Upper lobe of left lung (tissue), 4 donors: ENCODE measurements at regions not wholly inside any gene's neighbourhood (a gene's known extent, or its start where the extent isn't known, plus 50 kb on each side); places are given as distances from the start of the nearest gene placed in this dataset.
"Not testable (repeated sequence)": the region's sequence is repeated elsewhere in the genome, so short reads cannot be mapped to it uniquely, and the experiment has no call there.

Source experiments
- CTCF ChIP-seq, 6 experiments: fragments of 450-650 bp in 4 of 6; fragments of 200-600 bp in 2 of 6; sonication (generic) in 2 of 6; IDR thresholded peaks; one replicate each; pipeline ENCODE4 v1.5.1; 2016 to 2019; ENCODE audit warnings: antibody characterized with exemption in 6 of 6
- POLR2AphosphoS5 ChIP-seq, 2 donors: sonication (generic); formaldehyde crosslinking; IDR thresholded peaks; one replicate each; pipeline ENCODE4 v1.5.1; 2017; ENCODE audit warnings: antibody characterized with exemption in 2 of 2

DNA sequence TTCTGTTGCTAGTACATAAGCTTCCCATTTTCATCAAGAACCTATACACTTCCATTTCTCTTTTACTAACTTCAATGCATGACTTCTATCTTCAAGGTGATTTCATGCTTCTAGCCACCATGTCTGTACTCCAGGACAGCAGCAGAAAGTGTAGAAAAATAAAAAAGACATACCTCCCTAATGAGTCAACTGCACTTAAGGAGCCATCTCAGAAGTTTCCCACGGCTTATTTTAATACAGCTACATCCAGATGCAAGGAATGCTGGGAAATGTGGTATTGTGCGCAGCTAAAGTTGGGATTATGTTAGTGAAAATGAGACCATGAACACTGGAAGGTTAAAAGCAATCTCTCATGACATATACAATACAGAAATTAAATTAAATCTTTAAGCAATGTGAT, 264.7 kb upstream of the ZNF322 start:
- not testable (repeated sequence) for TF ChIP-seq CTCF, POLR2AphosphoS5 (IDR thresholded peaks at IDR 0.05)
